Vagina (tissue), 2 donors: ENCODE measurements at regions not wholly inside any gene's neighbourhood (a gene's known extent, or its start where the extent isn't known, plus 50 kb on each side); places are given as distances from the start of the nearest gene placed in this dataset.

Experiments
- POLR2A ChIP-seq, 2 donors: fragments of 450-650 bp; IDR thresholded peaks; one replicate each; pipeline ENCODE4 v1.6.1; 2017; ENCODE audit warnings: antibody characterized with exemption in 2 of 2, mild to moderate bottlenecking in 2 of 2, moderate library complexity in 2 of 2
- POLR2AphosphoS5 ChIP-seq, 2 donors: sonication (generic); formaldehyde crosslinking; IDR thresholded peaks; one replicate each; pipeline ENCODE4 v1.9.0; 2017; ENCODE audit warnings: antibody characterized with exemption in 2 of 2, mild to moderate bottlenecking in 2 of 2, low read depth in 1 of 2; ENCODE audit not compliant: insufficient read depth in 1 of 2
- TF ChIP-seq, protein P1 (sequence below), 3 experiments: fragments of 450-650 bp in 2 of 3; fragments of 200-600 bp in 1 of 3; sonication (generic) in 1 of 3; IDR thresholded peaks; one replicate each; pipeline ENCODE4 v1.5.1; 2017 to 2019; ENCODE audit warnings: antibody characterized with exemption in 3 of 3, mild to moderate bottlenecking in 2 of 3, moderate library complexity in 2 of 3

DNA sequence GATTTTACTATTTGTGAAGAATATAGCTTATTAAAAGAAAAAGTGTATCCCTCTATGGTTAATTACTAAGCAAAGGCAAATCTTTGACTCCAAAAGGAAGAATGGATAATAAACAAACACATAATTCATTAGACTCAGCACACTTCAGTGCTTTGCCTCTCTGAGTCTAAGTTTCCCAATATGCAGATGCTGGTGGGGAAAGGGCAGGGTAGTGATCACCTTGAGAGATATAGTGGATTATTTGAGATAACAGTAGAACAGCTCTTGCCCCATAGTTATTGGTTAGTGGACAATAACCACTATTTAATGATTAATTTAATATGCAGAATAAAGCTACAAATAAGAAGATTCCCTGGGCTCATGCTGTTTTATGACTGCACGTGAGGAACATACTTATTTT is 98.2 kb upstream of the SLC8A1 start:
- no peak for TF ChIP-seq POLR2A (IDR thresholded peaks at IDR 0.05)
- TF ChIP-seq, protein P1, sequence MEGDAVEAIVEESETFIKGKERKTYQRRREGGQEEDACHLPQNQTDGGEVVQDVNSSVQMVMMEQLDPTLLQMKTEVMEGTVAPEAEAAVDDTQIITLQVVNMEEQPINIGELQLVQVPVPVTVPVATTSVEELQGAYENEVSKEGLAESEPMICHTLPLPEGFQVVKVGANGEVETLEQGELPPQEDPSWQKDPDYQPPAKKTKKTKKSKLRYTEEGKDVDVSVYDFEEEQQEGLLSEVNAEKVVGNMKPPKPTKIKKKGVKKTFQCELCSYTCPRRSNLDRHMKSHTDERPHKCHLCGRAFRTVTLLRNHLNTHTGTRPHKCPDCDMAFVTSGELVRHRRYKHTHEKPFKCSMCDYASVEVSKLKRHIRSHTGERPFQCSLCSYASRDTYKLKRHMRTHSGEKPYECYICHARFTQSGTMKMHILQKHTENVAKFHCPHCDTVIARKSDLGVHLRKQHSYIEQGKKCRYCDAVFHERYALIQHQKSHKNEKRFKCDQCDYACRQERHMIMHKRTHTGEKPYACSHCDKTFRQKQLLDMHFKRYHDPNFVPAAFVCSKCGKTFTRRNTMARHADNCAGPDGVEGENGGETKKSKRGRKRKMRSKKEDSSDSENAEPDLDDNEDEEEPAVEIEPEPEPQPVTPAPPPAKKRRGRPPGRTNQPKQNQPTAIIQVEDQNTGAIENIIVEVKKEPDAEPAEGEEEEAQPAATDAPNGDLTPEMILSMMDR (IDR thresholded peaks at IDR 0.05) = no peak
- no peak for TF ChIP-seq POLR2AphosphoS5 (IDR thresholded peaks at IDR 0.05; ENCODE audit: insufficient read depth in 1 of 2, low read depth in 1 of 2)
